Heart left ventricle (tissue), 16 donors: ENCODE measurements at regions not wholly inside any gene's neighbourhood (a gene's known extent, or its start where the extent isn't known, plus 50 kb on each side); places are given as distances from the start of the nearest gene placed in this dataset.

Source experiments
- ATAC-seq, 4 donors: fragments of 200-7000 bp; cut with Tn5 transposase; one replicate each; pipeline ENCODE4 v1.9.1; 2020 to 2022; ENCODE audit warnings: moderate library complexity in 4 of 4, mild to moderate bottlenecking in 3 of 4, moderate number of reproducible peaks in 1 of 4
- DNase-seq, 5 donors: peaks; one replicate each; pipeline ENCODE4 v3.0.0-alpha.2; 2020
- H3K27ac ChIP-seq, 12 donors: fragments of 200-600 bp; sonication (generic) in 4 of 12; one replicate each; pipeline versions ENCODE4 v1.5.0 to v1.8.0; 2016 to 2022; ENCODE audit warnings: mild to moderate bottlenecking in 2 of 12
- H3K27me3 ChIP-seq, 9 donors: fragments of 200-600 bp; sonication (generic) in 2 of 9; one replicate each; pipeline versions ENCODE4 v1.5.1 to v1.8.0; 2016 to 2022; ENCODE audit warnings: mild to moderate bottlenecking in 3 of 9
- H3K36me3 ChIP-seq, 9 donors: fragments of 200-600 bp; sonication (generic) in 2 of 9; one replicate each; pipeline versions ENCODE4 v1.5.0 to v1.8.0; 2018 to 2022; ENCODE audit warnings: mild to moderate bottlenecking in 2 of 9
- H3K4me1 ChIP-seq, 12 donors: fragments of 200-600 bp; sonication (generic) in 4 of 12; one replicate each; pipeline versions ENCODE4 v1.5.0 to v1.8.0; 2016 to 2022; ENCODE audit warnings: mild to moderate bottlenecking in 3 of 12
- H3K4me3 ChIP-seq, 12 donors: fragments of 200-600 bp; sonication (generic) in 4 of 12; one replicate each; pipeline versions ENCODE4 v1.5.0 to v1.8.0; 2017 to 2022; ENCODE audit warnings: mild to moderate bottlenecking in 9 of 12, moderate library complexity in 4 of 12
- H3K9me3 ChIP-seq, 12 donors: fragments of 200-600 bp; sonication (generic) in 4 of 12; one replicate each; pipeline versions ENCODE4 v1.5.0 to v1.8.0; 2016 to 2022; ENCODE audit warnings: mild to moderate bottlenecking in 1 of 12
- CTCF ChIP-seq, 12 donors: fragments of 200-600 bp; sonication (generic) in 4 of 12; IDR thresholded peaks; one replicate each; pipeline versions ENCODE4 v1.5.0 to v1.8.0; 2018 to 2022; ENCODE audit warnings: antibody characterized with exemption in 12 of 12, mild to moderate bottlenecking in 5 of 12
- POLR2A ChIP-seq, 2 donors: fragments of 450-650 bp; IDR thresholded peaks; one replicate each; pipeline ENCODE4 v1.6.1; 2017; ENCODE audit warnings: antibody characterized with exemption in 2 of 2, mild to moderate bottlenecking in 2 of 2, moderate library complexity in 2 of 2
- WGBS, 4 donors: extraction: QIAGEN DNeasy Blood & Tissue Kit in 2 of 4; methylation state at CpG; one replicate each; pipeline versions ENCODE4 v1.1.5 to v1.1.7; 2013 to 2018; 5-methylcytosine and 5-hydroxymethylcytosine counted together
- intact Hi-C, 10 donors: fragments of 100-400 bp; cut with DNase I; formaldehyde crosslinking; loops; one replicate each; pipeline versions ENCODE4 v1.11.1 to v1.14.2; 2022
- donor health status: ischemic (EF 13 %, LVEDD 7.1; RV severe dilation, severe dysfunction).
- donor health status: healthy with polysubstance abuse.
- donor health status: DM: no; HTN: yes; CAD: no.
- donor health status: DM: no; HTN: no; CAD: no.
- donor health status: ischemic (EF 25% LVEDD 6.9; RV normal size, moderate dysfunction).
- donor health status: ischemic (EF 25% LVEDD 5.7; RV mildly dilated, moderate dysfunction).
- donor health status: healthy.
- donor health status: DM: yes; HTN: yes; CAD: no.
- donor health status: ischemic (EF 35%, LVEDD 5.7; RV mildly dilated, moderate dysfunction).
- donor health status: nonischemic (EF 11% LVEDD 7.7; RV severe dilation, severe dysfunction).
- donor health status: DM: yes; HTN: yes; CAD: no.
- donor health status: PGD.
- donor health status: ischemic (EF 29% LVEDD 5.4; RV normal size, mild dysfunction).
- donor health status: nonischemic (EF 23%, LVEDD 6.1; RV moderate dilation, normal function).

GRCh38 chr3:124281453-124282316, 289.8 kb upstream of the ROPN1 start:
- H3K4me3 ChIP-seq = no peak overlapping the region
- DNase-seq (no peak), ATAC-seq (peak; percentile 22 to 68 (median 64))
- H3K27ac ChIP-seq = peak overlapping the region in 4 of 12 donors; percentile 6 to 80 (median 20)
- intact Hi-C loops = loop anchor here (1.0 to 5.0 kb wide), 11 partner anchors 199 to 269 kb away; partner anchors contain the start of gene KALRN (in 5 of the 10)
- H3K27me3 ChIP-seq = no peaks in the 10 kb centered on the region
- TF ChIP-seq POLR2A (IDR thresholded peaks at IDR 0.05) (no peak), CTCF (IDR thresholded peaks at IDR 0.05) (peak; percentile 47 to 81 (median 68))
- H3K9me3 ChIP-seq = no peaks in the 10 kb centered on the region
- 58 to 70% (median 60%) methylated on average over 6 of the region's 6 CpGs for WGBS, 4 donors
- no peaks in the 10 kb centered on the region for H3K36me3 ChIP-seq
- peaks cover 8 to 65% (median 36%) of the 10 kb centered on the region in 12 donors for H3K4me1 ChIP-seq

GRCh38 chr3:124282751-124283651, 291.1 kb upstream of the ROPN1 start:
- Histone ChIP-seq H3K27ac (peak overlapping the region in 9 of 12 donors; percentile 23 to 80 (median 41)), H3K36me3 (no peaks in the 10 kb centered on the region), H3K4me3 (no peak overlapping the region), H3K4me1 (peaks cover 0 to 52% (median 24%) of the 10 kb centered on the region in 12 donors), H3K9me3 (no peaks in the 10 kb centered on the region), H3K27me3 (no peaks in the 10 kb centered on the region)
- WGBS, 4 donors = 37 to 47% (median 42%) methylated on average over 3 of the region's 3 CpGs
- DNase-seq (no peak), ATAC-seq (peak; percentile 38 to 76 (median 63))
- TF ChIP-seq POLR2A (IDR thresholded peaks at IDR 0.05) (no peak), CTCF (IDR thresholded peaks at IDR 0.05) (no peak)
- intact Hi-C loops = loop anchor here in 9 of 10 donors (1.0 to 5.0 kb wide), 7 partner anchors 201 to 270 kb away; partner anchors contain the start of gene KALRN (in 5 of the 9)

GRCh38 chr3:124283652-124284023, 291.7 kb upstream of the ROPN1 start:
- Histone ChIP-seq H3K9me3 (no peaks in the 10 kb centered on the region), H3K36me3 (no peaks in the 10 kb centered on the region), H3K27ac (peak overlapping the region in 8 of 12 donors; percentile 3 to 80 (median 38)), H3K27me3 (no peaks in the 10 kb centered on the region), H3K4me3 (no peak overlapping the region), H3K4me1 (peaks cover 0 to 47% (median 19%) of the 10 kb centered on the region in 12 donors)
- peak in 3 of 4 donors; percentile 11 to 23 (median 14) for ATAC-seq
- WGBS, 4 donors = 75 to 88% (median 81%) methylated on average over 2 of the region's 2 CpGs
- TF ChIP-seq CTCF (IDR thresholded peaks at IDR 0.05) (no peak), POLR2A (IDR thresholded peaks at IDR 0.05) (no peak)
- DNase-seq = no peak
- intact Hi-C loops = loop anchor here in 8 of 10 donors (2.0 to 5.0 kb wide), 6 partner anchors 201 to 271 kb away; partner anchors contain the start of gene KALRN (in 5 of the 8)
